ENCODE measurements at regions not wholly inside any gene's neighbourhood (a gene's known extent, or its start where the extent isn't known, plus 50 kb on each side); places are given as distances from the start of the nearest gene placed in this dataset.

DNA sequence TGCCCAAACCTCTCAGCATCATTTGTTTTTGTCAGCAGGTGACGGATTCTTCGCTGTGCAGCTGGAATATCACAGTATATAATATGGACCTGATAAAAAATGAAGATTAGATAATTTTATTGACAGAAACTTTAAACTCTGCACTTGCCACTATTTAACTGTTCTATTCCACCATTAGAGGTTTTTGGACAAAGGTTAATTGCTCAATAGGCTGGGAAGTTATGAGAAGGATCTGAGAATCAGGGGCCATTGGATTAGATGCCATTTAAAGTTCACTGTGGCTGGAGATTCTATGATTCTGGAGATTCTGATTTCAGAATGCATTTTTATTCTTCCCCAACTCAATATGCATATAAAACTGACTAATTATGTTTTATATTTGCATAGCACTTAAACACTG, 59.8 kb upstream of the ANXA1 start:
- TF ChIP-seq CTCF (IDR thresholded peaks at IDR 0.05; ENCODE audit: low read depth, low read length, poor library complexity, severe bottlenecking) (no peak), EZH2phosphoT487 (IDR thresholded peaks at IDR 0.05; ENCODE audit: borderline replicate concordance, low read length) (no peak)

All from DOHH2 (cell line).